ENCODE measurements at regions not wholly inside any gene's neighbourhood (a gene's known extent, or its start where the extent isn't known, plus 50 kb on each side); places are given as distances from the start of the nearest gene placed in this dataset.

GRCh38 chr21:15211491-15212133 lies 146.8 kb upstream of the NRIP1 start:
- TF ChIP-seq POLR2AphosphoS5 (IDR thresholded peaks at IDR 0.05; ENCODE audit: borderline replicate concordance, low read depth, low read length) = no peak
- no peak for TF ChIP-seq EZH2 (IDR thresholded peaks at IDR 0.05)

All from SK-N-MC (cell line).